Stimulated activated CD8-positive, alpha-beta memory T cell treated with anti-CD3 and anti-CD28 coated beads, Interleukin-12 subunit alpha, Interleukin-12 subunit beta, amount 100 ng/mL, for 1 hour (primary cell): ENCODE measurements at regions not wholly inside any gene's neighbourhood (a gene's known extent, or its start where the extent isn't known, plus 50 kb on each side); places are given as distances from the start of the nearest gene placed in this dataset.
"Not testable (repeated sequence)": the region's sequence is repeated elsewhere in the genome, so short reads cannot be mapped to it uniquely, and the experiment has no call there.

Source experiments
- DNase-seq: peaks from one replicate; pipeline ENCODE4 v3.0.0-alpha.2; 2020; ENCODE audit warnings: low read depth

DNA sequence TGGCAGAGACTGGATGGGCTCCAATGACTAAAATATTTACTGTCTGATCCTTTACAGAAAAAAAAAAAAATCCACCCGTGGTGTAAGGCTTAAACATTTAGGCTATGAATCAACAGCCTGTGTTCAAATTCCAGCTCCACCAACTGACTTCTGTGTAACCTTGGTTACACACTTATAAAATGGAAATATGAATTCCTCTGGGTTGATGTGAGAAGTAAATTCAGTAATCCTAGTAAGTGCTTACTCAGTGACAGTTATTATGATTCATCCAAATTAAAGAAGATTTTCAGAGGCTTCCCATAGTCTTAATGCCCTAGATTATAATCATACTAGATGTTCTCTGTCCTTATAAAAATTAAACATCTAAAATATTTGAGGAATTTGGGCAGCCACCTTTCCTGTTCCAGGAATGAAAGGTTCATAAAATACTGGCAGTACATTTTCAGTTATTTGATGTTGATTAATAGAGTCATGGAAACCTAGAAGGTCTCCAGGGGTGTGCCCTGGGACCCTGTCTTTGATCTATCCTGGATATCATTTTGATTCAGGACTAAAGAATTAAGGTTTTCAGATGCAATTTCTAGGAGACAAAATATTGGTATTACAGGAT is 180.3 kb upstream of the ZNF217 start:
- no peak for DNase-seq

DNA sequence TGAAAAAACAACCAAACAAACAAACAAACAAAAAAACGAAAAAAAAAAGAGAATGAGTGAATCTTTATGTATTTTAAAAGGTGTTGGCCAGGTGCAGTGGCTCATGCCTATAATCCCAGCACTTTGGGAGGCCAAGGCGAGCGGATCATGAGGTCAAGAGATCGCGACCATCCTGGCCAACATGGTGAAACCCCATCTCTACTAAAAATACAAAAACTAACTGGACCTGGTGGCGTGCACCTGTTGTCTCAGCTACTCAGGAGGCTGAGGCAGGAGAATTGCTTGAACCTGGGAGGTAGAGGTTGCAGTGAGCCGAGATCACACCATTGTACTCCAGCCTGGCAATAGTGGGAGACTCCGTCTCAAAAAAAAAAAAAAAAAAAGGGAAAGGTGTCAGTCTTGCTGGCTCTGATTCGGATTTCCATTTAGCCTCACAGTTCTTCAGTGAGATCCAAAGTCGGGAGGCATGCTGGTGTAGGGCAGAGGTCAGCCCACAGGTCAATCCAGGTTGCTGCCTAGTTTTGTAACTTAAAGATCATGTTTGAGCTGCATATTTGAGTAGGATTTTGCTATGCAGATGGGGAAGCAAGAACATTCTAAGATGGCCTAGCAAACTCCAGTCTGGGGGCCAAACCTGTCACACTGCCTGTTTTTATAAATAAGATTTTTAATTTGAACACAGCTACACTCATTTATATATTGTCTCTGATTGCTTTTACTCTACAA is 179.6 kb upstream of the ZNF217 start:
- DNase-seq: not testable (repeated sequence)

DNA sequence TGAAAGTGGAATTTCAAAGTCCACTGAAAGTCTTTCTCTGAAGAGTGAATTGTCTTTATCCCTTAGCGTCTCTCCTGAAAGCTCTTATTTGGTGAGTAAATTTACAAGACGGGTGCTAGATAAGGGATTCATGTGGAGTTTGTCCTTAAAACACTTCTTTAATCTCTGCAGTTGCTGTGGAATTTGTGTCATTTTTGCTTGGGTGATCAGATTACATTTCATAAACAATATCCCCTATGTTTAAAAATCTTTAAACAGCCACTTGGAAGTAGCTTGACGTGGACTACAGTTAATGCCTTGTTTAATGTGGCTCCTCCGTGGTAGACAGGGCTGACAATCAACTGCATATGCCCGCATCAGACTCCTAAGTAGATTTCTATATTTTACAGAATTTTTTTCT is 175.4 kb upstream of the ZNF217 start:
- DNase-seq: no peak

DNA sequence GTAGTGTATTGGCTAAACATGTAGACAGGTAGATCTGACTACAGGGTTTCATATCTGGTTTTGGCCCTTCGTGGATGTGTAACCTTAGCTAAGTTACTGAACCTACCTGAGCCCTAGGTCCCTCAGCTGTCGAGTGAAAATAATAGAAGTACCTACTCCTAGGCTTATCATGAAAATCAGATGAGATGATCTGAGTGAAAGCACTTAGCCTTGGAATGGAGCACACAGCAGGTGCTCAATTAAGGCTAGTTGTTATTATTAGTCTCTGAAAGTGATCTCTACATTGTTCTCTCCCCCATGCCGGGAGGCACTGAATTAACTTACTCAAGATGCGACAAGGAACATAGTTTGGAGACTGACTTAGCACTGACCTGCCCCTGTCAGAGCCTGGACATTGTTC is 174.7 kb upstream of the ZNF217 start:
- DNase-seq: no peak

DNA sequence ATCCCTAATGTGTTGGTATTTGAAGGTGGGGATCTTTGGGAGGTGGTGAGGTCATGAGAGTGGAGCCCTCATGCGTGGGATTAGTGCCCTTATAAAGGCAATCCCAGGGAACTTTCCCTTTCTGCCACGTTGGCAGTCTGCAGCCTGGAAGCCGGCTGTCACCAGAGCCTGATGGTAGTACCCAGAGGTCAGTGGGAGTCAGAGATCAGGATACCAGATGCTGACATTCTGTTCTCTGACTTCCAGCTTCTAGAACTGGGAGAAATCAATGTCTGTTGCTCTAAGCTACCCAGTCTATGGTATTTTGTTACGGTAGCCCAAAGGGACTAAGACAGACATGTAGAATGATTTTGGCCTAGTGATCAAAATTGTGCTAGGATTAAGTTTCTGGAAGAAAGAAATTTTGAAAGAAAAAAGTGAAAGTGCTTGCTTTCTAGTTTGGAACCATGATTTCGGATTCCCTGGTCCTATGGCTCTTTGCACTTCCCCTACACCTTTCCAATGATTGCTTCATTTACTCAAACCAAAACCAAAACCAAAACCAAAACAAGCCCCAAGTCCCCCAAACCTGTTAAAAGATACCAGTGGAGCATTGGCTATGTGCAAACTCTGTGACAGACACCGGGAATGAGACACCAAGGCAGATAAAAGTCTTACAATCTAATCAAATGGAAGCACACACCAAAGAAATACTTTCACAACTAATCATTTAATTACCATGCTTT is 173.7 kb upstream of the ZNF217 start:
- no peak for DNase-seq

DNA sequence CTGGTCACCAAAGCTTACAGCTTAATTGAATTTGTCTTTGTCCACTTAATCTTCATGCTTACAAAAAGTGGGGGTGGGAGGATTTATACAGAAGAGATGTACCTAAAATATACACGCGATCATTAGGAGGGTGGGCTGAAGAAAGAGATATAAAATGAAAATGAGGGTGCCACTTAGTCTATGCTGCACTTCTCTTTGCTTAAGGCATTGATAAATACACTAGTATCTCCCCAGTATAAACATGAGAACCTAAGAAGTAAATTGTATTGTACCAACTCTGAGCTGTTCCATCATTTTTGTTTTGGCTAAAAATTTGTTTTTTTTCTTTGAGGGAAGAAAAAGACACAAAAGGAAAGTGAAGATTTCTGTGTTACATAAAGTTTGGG is 170.8 kb upstream of the ZNF217 start:
- no peak for DNase-seq

DNA sequence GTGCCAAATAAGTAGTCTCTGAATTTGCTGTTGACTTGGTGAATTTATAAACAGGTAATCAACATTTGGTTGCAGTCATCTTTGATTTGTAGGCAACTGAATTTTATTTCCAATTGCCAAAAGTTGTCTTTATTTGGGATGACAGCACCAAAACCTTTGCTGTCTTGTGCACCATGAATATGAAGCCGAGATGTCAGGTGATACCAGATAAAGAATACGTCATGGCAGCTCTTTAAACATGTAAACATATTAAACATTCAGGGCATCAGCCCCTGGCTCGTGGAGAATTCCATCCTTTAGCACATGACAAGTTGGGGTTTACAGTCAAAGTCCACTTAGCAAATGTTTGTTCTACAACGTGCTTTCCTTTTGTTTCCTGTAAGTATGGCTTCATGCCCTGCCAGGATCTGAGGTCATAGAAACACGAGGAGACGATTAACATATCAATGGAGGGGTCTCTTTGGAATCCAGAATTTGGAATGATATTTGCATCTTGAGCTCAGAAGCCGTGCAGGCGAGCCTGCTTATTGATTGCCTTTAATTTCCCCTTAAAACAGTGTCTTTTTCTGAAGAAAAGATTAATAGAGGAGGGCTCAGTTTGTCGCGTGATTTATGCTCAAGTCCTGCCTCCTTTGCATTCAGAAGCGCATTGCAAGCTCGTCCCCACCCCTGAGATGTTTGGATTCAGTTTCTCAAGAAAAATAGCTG is 170.2 kb upstream of the ZNF217 start:
- no peak for DNase-seq

DNA sequence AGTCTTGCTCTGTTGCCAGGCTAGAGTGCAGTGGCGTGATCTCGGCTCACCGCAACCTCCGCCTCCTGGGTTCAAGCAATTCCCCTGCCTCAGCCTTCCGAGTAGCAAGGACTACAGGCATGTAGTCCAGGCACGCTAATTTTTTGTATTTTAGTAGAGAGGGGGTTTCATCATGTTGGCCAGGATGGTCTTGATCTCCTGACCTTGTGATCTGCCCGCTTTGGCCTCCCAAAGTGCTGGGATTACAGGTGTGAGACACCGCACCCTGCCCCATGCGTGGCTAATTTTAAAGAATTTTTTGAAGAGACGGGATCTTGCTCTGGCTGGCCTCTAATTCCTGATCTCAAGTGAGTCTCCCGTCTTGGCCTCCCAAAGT is 168.8 kb upstream of the ZNF217 start:
- not testable (repeated sequence) for DNase-seq

DNA sequence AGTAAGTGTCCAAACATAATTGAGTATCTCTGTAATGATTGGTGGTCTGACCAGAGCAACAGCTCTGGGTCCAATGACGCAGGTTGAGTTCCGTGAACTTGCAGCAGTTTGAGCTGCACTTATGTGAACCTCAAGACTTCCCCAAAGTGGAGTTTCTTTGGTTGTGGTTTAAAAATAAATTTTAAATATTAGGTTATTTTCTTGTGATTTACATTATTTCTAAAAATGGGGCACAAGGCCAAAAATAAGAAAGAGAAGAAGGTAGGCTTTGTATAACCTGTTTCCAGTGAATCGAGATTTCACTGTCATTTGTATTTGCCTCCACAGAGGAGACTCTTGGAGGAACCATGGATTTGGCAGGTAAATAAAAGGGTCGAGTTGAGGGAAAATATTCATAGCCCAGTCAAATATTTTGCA is 166.4 kb upstream of the ZNF217 start:
- DNase-seq: no peak

DNA sequence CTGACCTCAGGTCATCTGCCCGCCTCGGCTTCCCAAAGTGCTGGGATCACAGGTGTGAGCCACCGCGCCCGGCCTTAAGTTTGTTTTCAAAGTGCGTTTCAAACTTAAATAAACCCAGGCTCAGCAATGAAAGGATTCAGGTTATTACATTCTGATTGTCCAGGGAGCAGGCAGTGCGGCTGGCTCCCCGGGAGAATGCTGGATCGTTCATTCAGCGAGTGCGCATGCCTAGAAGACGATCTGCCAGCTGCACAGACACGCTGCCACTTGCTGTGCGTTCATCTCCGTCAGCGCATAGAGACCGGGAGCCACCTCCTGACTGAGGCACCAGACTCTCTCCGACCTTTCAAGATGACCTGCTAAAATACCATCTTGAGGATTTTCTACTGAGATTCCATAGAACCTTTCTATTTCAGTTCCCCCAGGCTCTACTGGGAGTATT is 163.9 kb upstream of the ZNF217 start:
- DNase-seq: no peak

DNA sequence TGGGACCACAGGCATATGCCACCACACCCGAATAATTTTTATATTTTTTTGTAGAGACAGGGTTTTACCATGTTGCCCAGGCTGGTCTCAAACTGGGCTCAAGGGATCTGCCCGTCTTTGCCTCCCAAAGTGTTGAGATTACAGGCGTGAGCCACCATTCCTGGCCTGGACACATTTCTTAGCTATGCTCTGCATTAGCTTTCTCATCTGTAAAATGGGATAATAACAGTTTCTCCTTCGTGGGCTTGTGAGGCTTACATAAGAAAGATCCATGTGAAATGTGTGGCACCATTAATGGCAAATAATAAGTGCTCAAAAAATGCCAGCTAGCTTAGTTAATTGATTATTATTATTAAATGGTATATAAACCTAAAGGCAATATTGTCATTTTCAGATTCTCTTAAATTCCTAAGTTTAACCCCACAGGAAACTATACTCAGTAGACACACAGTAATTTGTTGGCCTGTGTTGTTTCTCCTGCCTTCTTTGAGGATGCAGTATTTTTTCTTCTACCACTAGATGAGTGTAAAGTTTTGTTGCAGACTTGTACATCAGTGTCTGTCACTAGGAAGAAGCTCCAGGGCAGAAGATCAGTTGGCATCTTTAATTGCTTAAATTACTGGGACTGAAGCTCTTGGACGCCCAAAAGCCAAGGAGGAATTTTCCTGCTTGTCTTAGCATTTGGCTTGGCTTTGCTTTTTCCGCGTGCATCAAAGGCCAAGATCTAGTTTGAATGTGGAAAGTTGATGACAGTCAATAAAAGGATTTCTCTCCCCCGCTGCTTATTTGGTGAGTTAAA is 162.3 kb upstream of the ZNF217 start:
- DNase-seq: no peak

DNA sequence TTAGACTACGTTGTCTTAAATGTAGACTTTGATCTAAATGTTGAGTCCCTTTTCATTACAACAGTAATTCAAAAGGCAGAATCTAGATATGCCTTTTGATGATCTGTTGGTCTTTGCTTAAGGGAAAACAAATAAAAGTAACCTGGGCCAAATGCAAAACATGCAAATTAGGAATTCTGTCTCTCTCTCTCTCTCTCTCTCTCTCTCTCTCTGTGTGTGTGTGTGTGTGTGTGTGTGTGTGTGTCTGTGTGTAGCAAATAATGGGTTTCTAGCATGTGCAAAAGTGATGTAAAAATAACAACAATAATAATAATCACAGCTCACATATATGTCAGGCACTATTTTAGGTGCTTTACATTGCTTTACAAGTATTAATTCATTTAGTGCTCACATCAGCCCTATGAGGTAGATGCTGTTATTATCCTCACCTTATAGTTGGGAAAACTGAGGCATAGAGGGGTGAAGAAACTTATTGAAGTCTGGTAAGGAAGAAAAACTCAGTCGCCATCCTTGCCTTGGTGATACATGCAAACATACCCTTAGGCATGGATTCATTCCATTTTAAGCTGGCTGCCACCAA is 160.3 kb upstream of the ZNF217 start:
- DNase-seq: no peak

DNA sequence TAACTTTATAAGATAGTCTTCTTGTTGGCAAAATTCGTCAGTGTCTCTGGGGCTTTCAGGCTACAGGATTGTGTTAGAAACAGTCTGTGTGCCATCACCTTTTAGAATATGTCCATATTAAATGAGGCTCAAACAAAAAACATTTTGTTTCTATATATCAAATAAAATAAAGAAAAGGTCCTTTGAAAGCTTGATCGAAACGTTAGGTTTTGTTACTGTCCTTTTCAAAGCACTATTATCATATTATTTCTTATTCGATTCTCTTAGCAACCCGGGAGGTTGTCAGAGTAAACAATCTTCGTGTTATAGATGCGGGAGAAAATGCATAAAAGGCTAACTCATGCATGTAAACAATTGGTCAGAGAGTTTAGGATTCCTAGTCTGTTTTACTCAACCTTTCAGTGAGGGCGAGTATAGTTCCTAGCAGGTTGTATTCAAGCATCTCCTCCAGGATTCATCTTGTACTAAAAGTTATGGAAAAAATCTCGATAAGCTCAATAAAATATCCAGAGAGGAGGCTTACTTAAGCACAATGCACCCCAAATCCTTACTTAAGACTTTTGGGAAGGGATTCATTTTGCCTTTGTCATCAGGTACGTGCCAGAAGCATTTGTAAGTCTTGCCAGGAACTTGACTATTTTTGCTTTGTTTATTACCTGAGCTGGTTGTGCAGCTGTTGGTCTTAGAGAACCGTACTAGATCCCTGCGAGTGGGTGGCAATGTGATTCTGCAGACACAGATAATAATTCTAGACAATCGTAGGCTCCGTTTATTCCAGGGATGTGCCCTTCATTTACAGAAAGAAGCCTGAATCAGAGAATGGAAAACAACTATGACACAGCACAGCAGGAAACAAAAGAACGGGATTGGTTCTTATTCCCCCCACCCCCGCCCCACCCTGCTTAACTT is 159.6 kb upstream of the ZNF217 start:
- no peak for DNase-seq

DNA sequence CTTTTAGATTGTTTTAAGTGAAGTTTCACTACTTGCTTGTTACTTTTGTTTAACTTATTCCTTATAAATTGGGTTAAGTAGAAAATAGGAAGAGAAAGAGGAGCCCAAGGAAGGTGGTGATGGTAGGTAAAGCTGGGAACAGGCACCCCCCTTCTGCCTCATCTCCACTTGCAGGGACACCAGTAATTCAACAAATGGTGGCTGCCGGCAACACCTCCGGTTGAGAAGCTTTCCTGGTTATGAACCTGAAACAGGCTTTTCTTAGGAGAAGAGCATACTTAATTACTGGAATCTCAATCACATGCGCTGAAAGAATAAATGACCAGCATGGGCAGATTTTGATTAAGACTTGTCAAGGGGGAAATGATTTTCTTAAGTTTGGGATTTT is 158.9 kb upstream of the ZNF217 start:
- no peak for DNase-seq

DNA sequence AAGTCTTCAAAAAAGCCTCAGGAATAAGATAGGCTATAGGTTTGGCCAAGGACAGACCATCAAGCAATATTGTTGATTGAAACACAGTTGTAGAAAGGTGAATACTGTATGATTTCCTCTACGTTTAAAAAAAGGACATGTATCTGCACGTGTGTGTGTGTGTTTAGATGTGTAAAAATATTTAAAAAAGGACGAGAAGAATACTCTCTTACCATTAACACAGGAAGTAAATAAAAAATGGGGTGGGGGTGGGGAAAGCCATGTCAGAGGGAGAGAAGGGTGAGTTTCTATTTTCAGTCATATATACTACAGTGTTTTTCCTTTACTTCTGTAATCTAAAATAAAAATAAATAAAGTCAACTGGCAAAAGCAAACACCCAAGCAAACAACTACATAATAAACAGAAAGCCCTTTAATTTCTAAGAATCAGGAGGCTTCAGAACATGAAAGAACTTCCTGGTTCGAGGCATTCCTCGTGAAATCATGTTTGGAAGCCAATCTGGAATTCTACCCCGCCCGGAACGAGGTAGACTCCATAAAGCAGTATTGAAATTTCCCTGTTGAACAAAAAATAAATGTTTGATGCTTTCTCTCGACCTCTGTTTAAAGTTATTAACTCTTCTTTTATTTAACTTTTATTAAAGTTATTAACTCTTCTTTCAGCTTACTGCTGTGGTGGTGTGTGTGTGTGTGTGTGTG is 158.1 kb upstream of the ZNF217 start:
- no peak for DNase-seq

DNA sequence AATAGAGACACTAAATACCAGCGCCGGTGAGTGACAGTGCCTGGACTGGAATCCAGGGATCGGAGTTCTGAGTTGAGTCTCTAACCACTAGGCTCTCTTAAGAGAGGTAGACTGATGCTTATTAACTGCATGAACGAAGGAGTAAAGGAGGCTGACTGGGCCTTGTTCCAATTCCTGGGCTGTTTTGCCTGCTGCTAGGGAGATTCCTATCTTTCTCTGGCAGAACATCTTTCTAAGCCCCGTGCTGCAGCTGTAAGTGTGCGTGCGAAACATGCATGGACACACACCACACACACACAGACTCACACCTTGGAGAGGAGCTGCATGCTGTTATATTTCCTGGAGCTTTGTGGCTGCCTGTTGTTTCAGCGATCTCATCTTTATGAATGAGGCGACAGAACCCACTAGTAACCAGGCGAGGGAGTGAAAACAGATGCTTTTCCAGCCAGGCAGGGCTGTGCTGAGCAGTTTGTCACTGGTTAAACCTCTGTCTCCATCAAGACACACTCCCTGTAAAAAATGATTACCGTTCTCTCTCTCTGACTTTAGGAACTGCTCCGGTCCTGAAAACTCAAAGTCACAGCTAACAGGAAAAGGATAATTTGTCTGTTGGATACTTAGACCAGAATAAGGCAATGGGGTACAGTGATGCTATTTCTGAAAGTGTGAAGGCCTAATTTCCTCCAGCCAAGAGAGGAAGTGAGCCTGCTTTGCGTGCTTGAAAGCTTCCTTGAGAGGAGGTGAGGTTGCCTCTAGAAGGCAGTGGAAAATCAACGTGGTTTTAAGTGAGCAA is 157.4 kb upstream of the ZNF217 start:
- DNase-seq: no peak

DNA sequence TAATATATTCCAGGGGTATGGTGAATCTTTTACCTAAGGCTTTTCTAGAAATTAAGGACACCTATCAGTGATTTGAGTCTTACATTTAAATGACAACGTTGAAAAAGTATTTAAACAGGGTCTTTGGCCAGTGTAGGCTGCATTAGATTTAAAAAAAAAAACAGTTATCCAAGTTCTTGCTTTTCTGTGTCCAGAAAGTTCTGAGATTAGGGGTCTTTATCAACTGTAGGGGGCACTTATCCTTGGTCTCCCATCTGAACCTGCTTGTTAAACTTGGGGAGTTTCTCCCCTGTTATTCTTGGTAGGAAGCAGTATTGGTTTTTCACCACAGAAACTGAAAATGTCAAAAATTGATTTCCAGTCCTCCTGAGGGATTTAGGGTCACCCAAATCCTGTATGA is 155.9 kb upstream of the ZNF217 start:
- DNase-seq: no peak

DNA sequence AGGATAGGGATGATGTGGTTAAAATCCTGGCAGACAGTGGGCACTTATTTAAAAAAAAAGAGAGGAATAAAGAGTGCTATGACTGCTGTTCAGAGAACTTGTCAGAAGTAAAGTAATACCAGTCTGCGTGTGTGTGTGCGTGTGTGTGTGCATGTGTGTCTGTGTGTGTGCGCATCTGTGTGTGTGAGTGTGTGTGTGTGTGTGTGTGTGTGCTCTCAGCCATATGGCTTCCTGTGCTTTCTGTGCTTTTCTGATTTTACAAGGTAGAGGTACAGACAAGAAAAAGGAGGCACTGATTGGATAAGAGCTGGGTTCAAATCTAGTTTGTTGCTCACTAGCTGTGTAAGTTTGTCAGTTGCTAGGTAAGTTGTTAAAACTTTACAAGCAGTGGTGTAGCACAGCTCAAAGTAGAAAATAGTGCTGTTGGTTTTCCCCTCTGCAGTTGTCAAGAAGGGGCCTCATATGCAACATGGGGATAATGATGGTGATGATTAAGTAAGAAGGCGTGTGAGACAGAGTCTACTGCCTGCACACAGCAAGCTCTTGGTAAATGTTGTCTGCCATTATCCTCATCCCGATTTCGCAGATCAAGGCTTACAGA is 155.3 kb upstream of the ZNF217 start:
- no peak for DNase-seq

DNA sequence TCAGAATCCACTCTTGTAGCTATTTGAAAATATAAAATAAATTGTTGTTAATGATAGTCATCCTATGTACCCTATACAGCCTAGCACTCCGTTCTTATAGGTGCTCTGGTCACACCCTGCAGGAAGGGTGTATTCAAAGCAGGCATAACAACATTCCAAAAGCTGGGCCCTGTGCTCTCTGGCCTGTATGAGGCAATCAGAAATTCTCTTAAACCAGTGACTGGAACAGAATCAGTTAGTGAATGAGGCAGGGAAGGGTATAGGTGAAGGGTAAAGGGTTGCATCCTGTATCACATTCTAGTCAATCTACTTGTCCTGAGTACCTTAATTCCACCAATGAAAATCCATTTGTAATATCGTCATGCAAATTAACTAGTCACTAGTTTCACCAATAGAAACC is 154.5 kb upstream of the ZNF217 start:
- no peak for DNase-seq
